ENCODE measurements at regions not wholly inside any gene's neighbourhood (a gene's known extent, or its start where the extent isn't known, plus 50 kb on each side); places are given as distances from the start of the nearest gene placed in this dataset.

DNA sequence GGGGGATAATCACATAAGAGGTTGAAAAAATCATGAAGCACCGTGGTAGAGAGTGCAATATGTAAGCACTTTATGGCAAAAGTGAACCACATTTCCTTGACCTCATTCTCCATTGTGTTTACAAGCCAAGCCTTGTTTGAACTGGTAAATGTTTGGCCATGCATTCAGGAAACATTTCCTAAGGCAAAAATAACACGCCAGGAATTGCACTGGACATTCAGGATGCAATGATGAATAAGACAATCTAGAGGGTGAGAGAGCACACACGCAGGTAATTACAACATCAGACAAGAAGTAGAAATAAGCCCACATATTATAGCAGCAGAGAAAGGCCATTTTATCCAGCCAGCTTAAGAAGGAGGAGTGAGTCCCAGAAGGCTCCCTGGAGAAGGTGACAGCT, 218.0 kb upstream of the OSR1 start:
- no peak for TF ChIP-seq EZH2 (IDR thresholded peaks at IDR 0.05; ENCODE audit: low read depth)
- TF ChIP-seq, protein P1, sequence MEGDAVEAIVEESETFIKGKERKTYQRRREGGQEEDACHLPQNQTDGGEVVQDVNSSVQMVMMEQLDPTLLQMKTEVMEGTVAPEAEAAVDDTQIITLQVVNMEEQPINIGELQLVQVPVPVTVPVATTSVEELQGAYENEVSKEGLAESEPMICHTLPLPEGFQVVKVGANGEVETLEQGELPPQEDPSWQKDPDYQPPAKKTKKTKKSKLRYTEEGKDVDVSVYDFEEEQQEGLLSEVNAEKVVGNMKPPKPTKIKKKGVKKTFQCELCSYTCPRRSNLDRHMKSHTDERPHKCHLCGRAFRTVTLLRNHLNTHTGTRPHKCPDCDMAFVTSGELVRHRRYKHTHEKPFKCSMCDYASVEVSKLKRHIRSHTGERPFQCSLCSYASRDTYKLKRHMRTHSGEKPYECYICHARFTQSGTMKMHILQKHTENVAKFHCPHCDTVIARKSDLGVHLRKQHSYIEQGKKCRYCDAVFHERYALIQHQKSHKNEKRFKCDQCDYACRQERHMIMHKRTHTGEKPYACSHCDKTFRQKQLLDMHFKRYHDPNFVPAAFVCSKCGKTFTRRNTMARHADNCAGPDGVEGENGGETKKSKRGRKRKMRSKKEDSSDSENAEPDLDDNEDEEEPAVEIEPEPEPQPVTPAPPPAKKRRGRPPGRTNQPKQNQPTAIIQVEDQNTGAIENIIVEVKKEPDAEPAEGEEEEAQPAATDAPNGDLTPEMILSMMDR (conservative IDR thresholded peaks at IDR 0.05): no peak
